ENCODE measurements at regions not wholly inside any gene's neighbourhood (a gene's known extent, or its start where the extent isn't known, plus 50 kb on each side); places are given as distances from the start of the nearest gene placed in this dataset.

DNA sequence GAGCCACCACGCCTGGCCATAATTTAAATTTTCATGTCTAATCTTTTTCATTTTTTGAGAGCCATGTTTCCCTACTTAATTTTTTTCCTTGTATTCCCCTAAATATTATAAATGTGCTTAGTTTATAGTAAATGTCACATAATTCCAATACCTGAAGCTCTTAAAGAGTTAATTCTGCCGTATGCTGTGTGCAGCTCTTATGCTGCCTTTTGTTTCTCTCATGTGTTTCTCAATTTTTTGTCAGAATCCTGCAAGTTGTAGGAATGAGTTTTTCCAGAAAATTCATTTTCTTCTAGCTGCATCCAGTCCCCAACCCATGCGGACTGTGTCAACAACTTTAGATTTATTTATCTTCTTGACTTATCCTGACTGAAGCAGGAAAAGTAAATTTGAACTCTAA lies 90.9 kb upstream of the ROBO2 start:
- TF ChIP-seq CTCF (IDR thresholded peaks at IDR 0.05) = no peak
- TF ChIP-seq EZH2 (IDR thresholded peaks at IDR 0.05; ENCODE audit: borderline replicate concordance, insufficient read depth, low read depth, low read length, poor library complexity, severe bottlenecking) = no peak
